GM18867 (cell line): ENCODE measurements at regions not wholly inside any gene's neighbourhood (a gene's known extent, or its start where the extent isn't known, plus 50 kb on each side); places are given as distances from the start of the nearest gene placed in this dataset.
"Not testable (repeated sequence)": the region's sequence is repeated elsewhere in the genome, so short reads cannot be mapped to it uniquely, and the experiment has no call there.

Experiments used
- ATAC-seq: cut with Tn5 transposase; IDR thresholded peaks from one replicate; pipeline ENCODE4 v1.9.1; 2021; ENCODE audit warnings: mild to moderate bottlenecking, moderate library complexity; ENCODE audit not compliant: unreplicated experiment

- ATAC-seq, result no peak
Observed at GRCh38 chr1:3989465-3989864, 89.4 kb upstream of the C1orf174 start.

- ATAC-seq, result no peak
Observed at GRCh38 chr1:3992103-3992556, 92.1 kb upstream of the C1orf174 start.

- ATAC-seq, result no peak
Observed at GRCh38 chr1:3992746-3993145, 92.7 kb upstream of the C1orf174 start.

GRCh38 chr1:3993619-3994375 lies 93.7 kb upstream of the C1orf174 start:
- ATAC-seq, result no peak

- ATAC-seq, result no peak
Observed at GRCh38 chr1:3995141-3995780, 95.2 kb upstream of the C1orf174 start.

GRCh38 chr1:3996846-3997705 lies 97.0 kb upstream of the C1orf174 start:
- no peak for ATAC-seq

GRCh38 chr1:3998086-3998485 lies 98.0 kb upstream of the C1orf174 start:
- no peak for ATAC-seq

- not testable (repeated sequence) for ATAC-seq
Observed at GRCh38 chr1:3999514-3999913, 99.4 kb upstream of the C1orf174 start.

GRCh38 chr1:3999941-4000735 lies 100.1 kb upstream of the C1orf174 start:
- ATAC-seq, result no peak

- no peak for ATAC-seq
Observed at GRCh38 chr1:4000811-4001251, 100.8 kb upstream of the C1orf174 start.

- no peak for ATAC-seq
Observed at GRCh38 chr1:4001461-4001860, 101.4 kb upstream of the C1orf174 start.

GRCh38 chr1:4002061-4002521 lies 102.0 kb upstream of the C1orf174 start:
- no peak for ATAC-seq

GRCh38 chr1:4002741-4003140 lies 102.7 kb upstream of the C1orf174 start:
- no peak for ATAC-seq

GRCh38 chr1:4003846-4004505 lies 103.9 kb upstream of the C1orf174 start:
- ATAC-seq, result no peak

- no peak for ATAC-seq
Observed at GRCh38 chr1:4004635-4005430, 104.8 kb upstream of the C1orf174 start.

GRCh38 chr1:4005431-4005830 lies 105.4 kb upstream of the C1orf174 start:
- no peak for ATAC-seq

GRCh38 chr1:4006676-4007374 lies 106.8 kb upstream of the C1orf174 start:
- no peak for ATAC-seq

GRCh38 chr1:4010284-4010683 lies 110.2 kb upstream of the C1orf174 start:
- ATAC-seq, result no peak
